Esophagus squamous epithelium (tissue), 4 donors: ENCODE measurements at regions not wholly inside any gene's neighbourhood (a gene's known extent, or its start where the extent isn't known, plus 50 kb on each side); places are given as distances from the start of the nearest gene placed in this dataset.

Experiments used
- CTCF ChIP-seq, 6 experiments: fragments of 450-650 bp in 4 of 6; fragments of 200-600 bp in 2 of 6; sonication (generic) in 2 of 6; IDR thresholded peaks; one replicate each; pipeline ENCODE4 v1.5.1; 2016 to 2019; ENCODE audit warnings: antibody characterized with exemption in 6 of 6, mild to moderate bottlenecking in 4 of 6, moderate library complexity in 4 of 6
- POLR2A ChIP-seq, 4 donors: fragments of 450-650 bp; IDR thresholded peaks; one replicate each; pipeline ENCODE4 v1.6.1; 2017; ENCODE audit warnings: antibody characterized with exemption in 4 of 4, mild to moderate bottlenecking in 4 of 4, moderate library complexity in 3 of 4

DNA sequence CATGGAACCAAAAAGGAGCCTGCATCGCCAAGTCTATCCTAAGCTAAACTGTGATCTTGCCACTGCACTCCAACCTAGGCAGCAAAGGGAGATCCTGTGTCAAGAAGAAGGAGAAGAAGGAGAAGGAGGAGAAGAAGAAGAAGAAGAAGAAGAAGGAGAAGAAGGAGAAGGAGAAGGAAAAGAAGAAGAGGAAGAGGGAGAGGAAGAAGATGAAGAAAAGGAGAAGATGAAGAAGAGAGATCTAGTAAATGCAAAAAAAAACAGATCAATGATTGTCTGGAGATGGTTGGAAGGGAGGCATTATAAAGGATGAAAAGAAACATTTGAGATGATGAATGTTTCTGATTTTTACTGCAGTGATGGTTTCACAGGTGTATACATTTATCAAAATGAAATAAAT, 1629.0 kb upstream of the PIK3C3 start:
- TF ChIP-seq POLR2A (IDR thresholded peaks at IDR 0.05) (no peak), CTCF (IDR thresholded peaks at IDR 0.05) (no peak)
